Bronchial epithelial cell (primary cell): ENCODE measurements at regions not wholly inside any gene's neighbourhood (a gene's known extent, or its start where the extent isn't known, plus 50 kb on each side); places are given as distances from the start of the nearest gene placed in this dataset.

Experiments used
- DNase-seq: peaks from one replicate; pipeline ENCODE4 v3.0.0-alpha.2; 2010; ENCODE audit warnings: low read depth
- FAIRE-seq: peaks from 2 replicates; lab custom pipeline; 2011; peaks lifted over from hg19 to GRCh38; lab: Jason Lieb, UNC
- H3K27me3 ChIP-seq: 2 replicates; pipeline ENCODE4 v1.5.1; 2011; ENCODE audit warnings: low read length; ENCODE audit not compliant: control insufficient read depth, insufficient read depth
- H3K36me3 ChIP-seq: 2 replicates; pipeline ENCODE4 v1.5.1; 2011; ENCODE audit warnings: low read length; ENCODE audit not compliant: control insufficient read depth, insufficient read depth
- H3K4me3 ChIP-seq: 2 replicates; pipeline ENCODE4 v1.5.1; 2011; ENCODE audit warnings: mild to moderate bottlenecking, low read depth, low read length, control low read depth
- TF ChIP-seq, protein P1 (sequence below): IDR thresholded peaks from 2 replicates; pipeline ENCODE4 v1.5.1; 2011; ENCODE audit warnings: mild to moderate bottlenecking, moderate library complexity, low read length, control low read depth, inconsistent platforms; ENCODE audit not compliant: insufficient read depth, severe bottlenecking

DNA sequence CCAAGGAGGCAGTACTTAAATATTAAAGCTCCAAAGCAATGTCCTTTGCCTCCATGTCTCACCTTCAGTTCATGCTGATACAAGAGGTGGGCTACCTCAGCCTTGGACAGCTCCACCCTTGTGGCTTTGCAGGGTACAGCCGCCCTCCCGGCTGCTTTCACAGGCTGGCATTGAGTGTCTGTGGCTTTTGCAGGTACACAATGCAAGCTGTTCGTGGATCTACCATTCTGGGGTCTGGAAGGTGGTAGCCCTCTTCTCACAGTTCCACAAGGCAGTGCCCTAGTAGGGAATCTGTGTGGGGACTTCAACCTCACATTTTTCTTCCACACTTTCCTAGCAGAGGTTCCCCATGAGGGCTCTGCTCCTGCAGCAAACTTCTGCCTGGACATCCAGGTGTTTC lies 324.8 kb downstream of the COL11A1 start:
- DNase-seq (no peak), FAIRE-seq (no peak)
- H3K4me3 ChIP-seq = no peak overlapping the region
- H3K27me3 ChIP-seq = no peaks in the 10 kb centered on the region
- TF ChIP-seq, protein P1, sequence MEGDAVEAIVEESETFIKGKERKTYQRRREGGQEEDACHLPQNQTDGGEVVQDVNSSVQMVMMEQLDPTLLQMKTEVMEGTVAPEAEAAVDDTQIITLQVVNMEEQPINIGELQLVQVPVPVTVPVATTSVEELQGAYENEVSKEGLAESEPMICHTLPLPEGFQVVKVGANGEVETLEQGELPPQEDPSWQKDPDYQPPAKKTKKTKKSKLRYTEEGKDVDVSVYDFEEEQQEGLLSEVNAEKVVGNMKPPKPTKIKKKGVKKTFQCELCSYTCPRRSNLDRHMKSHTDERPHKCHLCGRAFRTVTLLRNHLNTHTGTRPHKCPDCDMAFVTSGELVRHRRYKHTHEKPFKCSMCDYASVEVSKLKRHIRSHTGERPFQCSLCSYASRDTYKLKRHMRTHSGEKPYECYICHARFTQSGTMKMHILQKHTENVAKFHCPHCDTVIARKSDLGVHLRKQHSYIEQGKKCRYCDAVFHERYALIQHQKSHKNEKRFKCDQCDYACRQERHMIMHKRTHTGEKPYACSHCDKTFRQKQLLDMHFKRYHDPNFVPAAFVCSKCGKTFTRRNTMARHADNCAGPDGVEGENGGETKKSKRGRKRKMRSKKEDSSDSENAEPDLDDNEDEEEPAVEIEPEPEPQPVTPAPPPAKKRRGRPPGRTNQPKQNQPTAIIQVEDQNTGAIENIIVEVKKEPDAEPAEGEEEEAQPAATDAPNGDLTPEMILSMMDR = no peak
- no peaks in the 10 kb centered on the region for H3K36me3 ChIP-seq

- FAIRE-seq (no peak), DNase-seq (no peak)
- no peaks in the 10 kb centered on the region for H3K36me3 ChIP-seq
- no peak overlapping the region for H3K4me3 ChIP-seq
- TF ChIP-seq, protein P1 = no peak
- no peaks in the 10 kb centered on the region for H3K27me3 ChIP-seq
Observed at GRCh38 chr1:102782144-102782543, 326.2 kb downstream of the COL11A1 start.

DNA sequence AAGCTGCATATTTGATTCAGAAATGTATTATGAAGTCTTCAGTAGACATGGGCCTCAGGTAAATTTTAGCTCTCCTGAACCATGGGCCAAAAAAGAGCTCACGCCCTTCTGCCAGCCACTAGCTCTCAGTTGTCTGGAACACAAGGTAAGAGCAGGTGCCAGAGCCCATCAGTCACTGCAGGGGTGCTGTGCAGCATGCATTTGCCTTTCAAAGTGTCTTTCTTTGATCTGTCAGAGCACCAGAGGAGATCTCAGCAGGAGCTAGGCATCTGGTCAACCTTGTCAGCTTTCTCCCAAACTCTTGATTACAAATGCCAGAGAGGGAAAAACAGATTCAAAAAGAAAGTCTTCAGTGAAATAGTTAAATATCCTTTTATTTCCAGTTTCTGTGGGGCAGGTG lies 332.3 kb downstream of the COL11A1 start:
- no peak for DNase-seq
- no peak overlapping the region for H3K4me3 ChIP-seq
- TF ChIP-seq, protein P1 = no peak
- H3K36me3 ChIP-seq = no peaks in the 10 kb centered on the region
- FAIRE-seq = no peak
- H3K27me3 ChIP-seq = no peaks in the 10 kb centered on the region

GRCh38 chr1:102772831-102773230 lies 335.5 kb downstream of the COL11A1 start:
- TF ChIP-seq, protein P1 = no peak
- Histone ChIP-seq H3K4me3 (no peak overlapping the region), H3K36me3 (no peaks in the 10 kb centered on the region), H3K27me3 (no peaks in the 10 kb centered on the region)
- FAIRE-seq (no peak), DNase-seq (no peak)

- Histone ChIP-seq H3K36me3 (no peaks in the 10 kb centered on the region), H3K4me3 (no peak overlapping the region), H3K27me3 (no peaks in the 10 kb centered on the region)
- FAIRE-seq (no peak), DNase-seq (no peak)
- TF ChIP-seq, protein P1 = no peak
Observed at GRCh38 chr1:102758418-102758817, 349.9 kb downstream of the COL11A1 start.

- FAIRE-seq = no peak
Observed at GRCh38 chr1:102757363-102757762, 351.0 kb downstream of the COL11A1 start.

More at GRCh38 chr1:102757363-102757762, 351.0 kb downstream of the COL11A1 start:
- H3K36me3 ChIP-seq = no peaks in the 10 kb centered on the region
- TF ChIP-seq, protein P1 = no peak
- no peak for DNase-seq
- H3K27me3 ChIP-seq = no peaks in the 10 kb centered on the region
- no peak overlapping the region for H3K4me3 ChIP-seq
